ENCODE measurements at regions not wholly inside any gene's neighbourhood (a gene's known extent, or its start where the extent isn't known, plus 50 kb on each side); places are given as distances from the start of the nearest gene placed in this dataset.

DNA sequence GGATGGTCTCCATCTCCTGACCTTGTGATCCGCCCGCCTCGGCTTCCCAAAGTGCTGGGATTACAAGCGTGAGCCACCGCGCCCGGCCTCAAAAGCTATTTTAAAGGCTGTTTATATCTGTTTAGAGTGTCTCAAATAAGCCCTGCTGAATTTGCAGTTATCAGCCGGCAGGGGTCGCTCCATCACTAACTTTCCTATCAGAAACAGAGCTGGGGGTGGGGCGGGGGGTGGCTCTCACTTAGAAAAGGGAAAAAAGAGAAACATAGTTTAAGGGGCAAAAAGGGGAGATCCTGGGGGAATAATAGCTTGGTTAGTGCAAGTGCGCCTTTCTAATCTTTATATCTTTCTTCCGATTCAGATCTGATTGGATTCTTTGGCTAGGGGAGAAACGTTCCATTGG lies 450.7 kb downstream of the UBE2NL start:
- H3K36me3 ChIP-seq (ENCODE audit: insufficient read depth in 1 of 2, low read depth in 1 of 2) = no peaks in the 10 kb centered on the region
- TF ChIP-seq CTCF (IDR thresholded peaks at IDR 0.05) = no peak
- H3K4me1 ChIP-seq = no peaks in the 10 kb centered on the region

GRCh38 chrX:144335402-144335801 lies 451.5 kb downstream of the UBE2NL start:
- ATAC-seq = no peak
- H3K9me3 ChIP-seq = no peaks in the 10 kb centered on the region
- no peaks in the 10 kb centered on the region for H3K36me3 ChIP-seq (ENCODE audit: insufficient read depth in 1 of 2, low read depth in 1 of 2)
- no peak overlapping the region for H3K4me3 ChIP-seq
- no peaks in the 10 kb centered on the region for H3K27me3 ChIP-seq (ENCODE audit: insufficient read depth in 3 of 3, low read length in 2 of 3)
- DNase-seq = no peak
- WGBS, 3 donors = 63 to 86% (median 80%) methylated on average over 4 to 6 of the region's 6 CpGs
- H3K27ac ChIP-seq = no peak overlapping the region
- no peak for TF ChIP-seq CTCF (IDR thresholded peaks at IDR 0.05)
- intact Hi-C loops (cut with DNase I) = no loop called here
- H3K4me1 ChIP-seq = no peaks in the 10 kb centered on the region

More for the DNA sequence above, 450.7 kb downstream of the UBE2NL start:
- H3K9me3 ChIP-seq = no peaks in the 10 kb centered on the region
- no peak overlapping the region for H3K4me3 ChIP-seq
- no peak for ATAC-seq
- no peak overlapping the region for H3K27ac ChIP-seq
- 60 to 83% (median 75%) methylated on average over 11 to 13 of the region's 13 CpGs for WGBS, 3 donors
- intact Hi-C loops (cut with DNase I) = no loop called here
- DNase-seq = no peak
- no peaks in the 10 kb centered on the region for H3K27me3 ChIP-seq (ENCODE audit: insufficient read depth in 3 of 3, low read length in 2 of 3)

- H3K36me3 ChIP-seq (ENCODE audit: insufficient read depth in 1 of 2, low read depth in 1 of 2) = no peaks in the 10 kb centered on the region
- 81 to 92% (median 84%) methylated on average over 3 of the region's 3 CpGs for WGBS, 3 donors
- ATAC-seq (no peak), DNase-seq (no peak)
- H3K4me1 ChIP-seq = no peaks in the 10 kb centered on the region
- no peaks in the 10 kb centered on the region for H3K27me3 ChIP-seq (ENCODE audit: insufficient read depth in 3 of 3, low read length in 2 of 3)
- H3K4me3 ChIP-seq = no peak overlapping the region
- TF ChIP-seq CTCF (IDR thresholded peaks at IDR 0.05) = no peak
- no peaks in the 10 kb centered on the region for H3K9me3 ChIP-seq
- intact Hi-C loops (cut with DNase I) = no loop called here
- no peak overlapping the region for H3K27ac ChIP-seq
These were observed 495.3 kb downstream of the UBE2NL start for GRCh38 chrX:144379156-144379555.

GRCh38 chrX:144388738-144389137 lies 504.9 kb downstream of the UBE2NL start:
- no peak for ATAC-seq
- no peaks in the 10 kb centered on the region for H3K9me3 ChIP-seq

More at GRCh38 chrX:144388738-144389137, 504.9 kb downstream of the UBE2NL start:
- H3K4me1 ChIP-seq = no peaks in the 10 kb centered on the region
- 22 to 75% (median 64%) methylated on average over 1 of the region's 1 CpG for WGBS, 3 donors
- DNase-seq = no peak
- H3K36me3 ChIP-seq (ENCODE audit: insufficient read depth in 1 of 2, low read depth in 1 of 2) = no peaks in the 10 kb centered on the region
- no peak for TF ChIP-seq CTCF (IDR thresholded peaks at IDR 0.05)
- no peak overlapping the region for H3K4me3 ChIP-seq
- no peaks in the 10 kb centered on the region for H3K27me3 ChIP-seq (ENCODE audit: insufficient read depth in 3 of 3, low read length in 2 of 3)
- intact Hi-C loops (cut with DNase I) = no loop called here
- no peak overlapping the region for H3K27ac ChIP-seq

Measured in psoas muscle (tissue), 7 donors.